ENCODE measurements at regions not wholly inside any gene's neighbourhood (a gene's known extent, or its start where the extent isn't known, plus 50 kb on each side); places are given as distances from the start of the nearest gene placed in this dataset.

GRCh38 chr7:17075601-17076255 lies 193.9 kb upstream of the AGR3 start:
- Histone ChIP-seq H3K27me3 (no peaks in the 10 kb centered on the region), H3K36me3 (no peaks in the 10 kb centered on the region), H3K9me3 (no peaks in the 10 kb centered on the region), H3K4me3 (no peak overlapping the region), H3K9ac (no peak overlapping the region), H3K27ac (no peak overlapping the region), H4K20me1 (no peaks in the 10 kb centered on the region), H3K4me1 (no peaks in the 10 kb centered on the region), H3K4me2 (no peak overlapping the region)
- no peak for TF ChIP-seq Cebpa-rat (IDR thresholded peaks at IDR 0.05)

DNA sequence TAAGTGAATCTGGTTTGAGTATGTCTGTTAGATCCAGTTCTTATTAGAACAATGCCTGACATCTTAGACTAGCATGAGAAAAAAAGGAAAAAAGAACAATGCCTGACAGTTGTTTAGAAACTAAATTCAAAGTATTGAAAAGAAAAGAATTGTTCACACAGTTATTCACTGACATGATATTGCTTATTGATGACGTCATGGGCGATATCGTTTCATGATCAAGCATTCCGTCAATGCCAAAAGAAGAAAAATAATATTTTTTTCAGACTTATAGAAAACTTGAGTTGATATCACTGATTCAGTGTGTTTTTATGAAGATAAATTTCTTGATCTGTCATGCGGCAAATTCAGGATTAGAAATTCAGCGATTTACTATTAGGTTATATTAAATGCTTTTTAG lies 196.5 kb upstream of the AGR3 start:
- H3K4me2 ChIP-seq: no peak overlapping the region
- no peak for TF ChIP-seq Cebpa-rat (IDR thresholded peaks at IDR 0.05)
- no peaks in the 10 kb centered on the region for H3K36me3 ChIP-seq
- H3K9ac ChIP-seq: no peak overlapping the region
- no peaks in the 10 kb centered on the region for H3K27me3 ChIP-seq
- no peaks in the 10 kb centered on the region for H3K9me3 ChIP-seq
- no peaks in the 10 kb centered on the region for H3K4me1 ChIP-seq
- no peaks in the 10 kb centered on the region for H4K20me1 ChIP-seq
- no peak overlapping the region for H3K27ac ChIP-seq
- no peak overlapping the region for H3K4me3 ChIP-seq

- Histone ChIP-seq H3K9ac (no peak overlapping the region), H4K20me1 (no peaks in the 10 kb centered on the region), H3K4me2 (no peak overlapping the region), H3K27me3 (no peaks in the 10 kb centered on the region), H3K4me1 (no peaks in the 10 kb centered on the region), H3K27ac (no peak overlapping the region), H3K9me3 (no peaks in the 10 kb centered on the region), H3K4me3 (no peak overlapping the region), H3K36me3 (no peaks in the 10 kb centered on the region)
- no peak for TF ChIP-seq Cebpa-rat (IDR thresholded peaks at IDR 0.05)
Observed at GRCh38 chr7:17083392-17084165, 201.8 kb upstream of the AGR3 start.

- Histone ChIP-seq H3K4me1 (no peaks in the 10 kb centered on the region), H3K27ac (no peak overlapping the region), H3K9me3 (no peaks in the 10 kb centered on the region), H3K27me3 (no peaks in the 10 kb centered on the region), H3K9ac (no peak overlapping the region), H3K4me2 (no peak overlapping the region), H4K20me1 (no peaks in the 10 kb centered on the region), H3K4me3 (no peak overlapping the region), H3K36me3 (no peaks in the 10 kb centered on the region)
- TF ChIP-seq Cebpa-rat (IDR thresholded peaks at IDR 0.05): no peak
Observed at GRCh38 chr7:17084166-17084475, 202.3 kb upstream of the AGR3 start.

GRCh38 chr7:17085186-17085585 lies 203.4 kb upstream of the AGR3 start:
- no peak overlapping the region for H3K4me3 ChIP-seq
- no peaks in the 10 kb centered on the region for H3K4me1 ChIP-seq
- H3K27ac ChIP-seq: no peak overlapping the region
- H3K9me3 ChIP-seq: no peaks in the 10 kb centered on the region
- H3K36me3 ChIP-seq: no peaks in the 10 kb centered on the region
- no peak overlapping the region for H3K4me2 ChIP-seq
- no peak for TF ChIP-seq Cebpa-rat (IDR thresholded peaks at IDR 0.05)
- H4K20me1 ChIP-seq: no peaks in the 10 kb centered on the region
- H3K9ac ChIP-seq: no peak overlapping the region
- no peaks in the 10 kb centered on the region for H3K27me3 ChIP-seq

DNA sequence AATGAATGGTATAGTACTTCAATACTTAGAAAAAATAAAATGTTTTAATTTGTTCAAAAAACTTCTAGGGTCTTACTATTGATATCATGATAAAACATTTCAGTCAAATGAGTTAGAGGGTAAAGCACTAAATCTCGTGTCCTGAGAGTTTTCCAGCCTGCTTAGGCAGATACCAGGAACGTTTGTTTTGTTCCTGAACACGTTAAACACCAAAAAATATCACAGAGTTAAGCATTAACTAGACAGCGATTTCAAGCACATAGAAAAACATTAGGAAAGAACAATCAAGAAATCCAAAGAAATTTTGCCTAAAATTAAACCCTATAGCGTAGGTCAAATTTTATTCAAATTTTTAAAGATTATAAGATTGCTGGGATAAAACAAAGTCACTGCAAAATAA lies 204.6 kb upstream of the AGR3 start:
- H3K27ac ChIP-seq: no peak overlapping the region
- no peak overlapping the region for H3K4me3 ChIP-seq
- H3K4me2 ChIP-seq: no peak overlapping the region
- no peaks in the 10 kb centered on the region for H3K27me3 ChIP-seq
- H3K36me3 ChIP-seq: no peaks in the 10 kb centered on the region
- no peaks in the 10 kb centered on the region for H3K4me1 ChIP-seq
- no peak for TF ChIP-seq Cebpa-rat (IDR thresholded peaks at IDR 0.05)
- H3K9ac ChIP-seq: no peak overlapping the region
- H4K20me1 ChIP-seq: no peaks in the 10 kb centered on the region
- H3K9me3 ChIP-seq: no peaks in the 10 kb centered on the region

DNA sequence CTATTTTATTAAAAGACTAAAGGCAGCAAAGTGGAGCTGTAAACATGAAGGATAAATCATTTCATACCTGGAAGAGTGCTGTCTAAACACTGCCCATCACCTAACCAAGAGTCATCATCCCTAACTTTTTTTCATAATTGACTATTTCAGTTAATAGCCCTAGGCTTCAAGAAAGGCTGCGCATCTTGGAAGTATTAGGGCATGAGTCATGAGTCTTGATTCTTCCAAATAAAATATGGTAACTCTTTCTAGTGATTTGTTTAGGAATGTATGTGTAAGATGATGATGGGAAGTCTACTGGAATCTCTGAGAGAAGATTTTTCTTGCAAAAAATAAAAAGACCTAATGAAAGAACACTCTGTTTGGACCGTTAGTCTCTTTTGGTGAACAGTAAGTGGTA lies 207.7 kb upstream of the AHR start:
- H3K27ac ChIP-seq: no peak overlapping the region
- TF ChIP-seq Cebpa-rat (IDR thresholded peaks at IDR 0.05): no peak
- H3K36me3 ChIP-seq: no peaks in the 10 kb centered on the region
- no peaks in the 10 kb centered on the region for H3K9me3 ChIP-seq
- no peak overlapping the region for H3K4me3 ChIP-seq
- no peaks in the 10 kb centered on the region for H4K20me1 ChIP-seq
- no peak overlapping the region for H3K4me2 ChIP-seq
- no peaks in the 10 kb centered on the region for H3K4me1 ChIP-seq
- H3K27me3 ChIP-seq: no peaks in the 10 kb centered on the region
- H3K9ac ChIP-seq: no peak overlapping the region

GRCh38 chr7:17093461-17093860 lies 205.0 kb upstream of the AHR start:
- H3K27me3 ChIP-seq: no peaks in the 10 kb centered on the region
- H3K27ac ChIP-seq: no peak overlapping the region
- TF ChIP-seq Cebpa-rat (IDR thresholded peaks at IDR 0.05): no peak
- H3K36me3 ChIP-seq: no peaks in the 10 kb centered on the region
- no peak overlapping the region for H3K4me3 ChIP-seq
- peaks cover 8% of the 10 kb centered on the region for H3K4me1 ChIP-seq
- H4K20me1 ChIP-seq: no peaks in the 10 kb centered on the region
- no peak overlapping the region for H3K4me2 ChIP-seq
- no peaks in the 10 kb centered on the region for H3K9me3 ChIP-seq
- H3K9ac ChIP-seq: no peak overlapping the region

DNA sequence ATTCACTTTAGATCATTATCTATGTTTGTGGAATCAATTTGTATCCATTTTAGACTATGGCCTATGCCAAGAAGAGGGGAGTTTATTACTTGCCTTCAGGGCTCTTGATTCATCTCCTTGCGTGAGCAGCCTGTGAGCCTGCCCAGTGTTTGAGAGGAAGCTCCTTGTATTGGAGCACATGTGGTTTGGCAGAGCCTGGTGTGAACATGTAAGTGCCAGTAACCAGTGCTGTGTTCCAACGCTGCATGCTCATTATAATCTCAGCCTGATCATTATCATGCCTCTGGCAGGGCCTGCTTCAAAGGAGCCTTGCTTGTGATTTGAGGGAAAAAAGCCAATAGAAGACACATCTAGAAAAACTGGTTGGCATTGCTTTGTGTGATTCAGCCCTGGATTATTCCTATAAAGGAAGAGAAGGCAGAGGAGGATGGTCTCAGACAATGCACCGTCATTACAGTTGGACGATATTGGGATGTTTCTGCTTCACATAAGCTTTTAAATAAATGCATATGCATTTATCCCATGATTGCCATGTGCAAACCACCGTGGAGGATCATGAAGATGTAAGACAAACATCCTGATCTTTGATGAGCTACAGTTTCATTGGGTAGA lies 203.4 kb upstream of the AHR start:
- no peak for TF ChIP-seq Cebpa-rat (IDR thresholded peaks at IDR 0.05)
- H3K9ac ChIP-seq: no peak overlapping the region
- no peaks in the 10 kb centered on the region for H3K36me3 ChIP-seq
- H4K20me1 ChIP-seq: no peaks in the 10 kb centered on the region
- no peak overlapping the region for H3K4me2 ChIP-seq
- peaks cover 8% of the 10 kb centered on the region for H3K4me1 ChIP-seq
- no peaks in the 10 kb centered on the region for H3K9me3 ChIP-seq
- no peaks in the 10 kb centered on the region for H3K27me3 ChIP-seq
- H3K27ac ChIP-seq: no peak overlapping the region
- H3K4me3 ChIP-seq: no peak overlapping the region

DNA sequence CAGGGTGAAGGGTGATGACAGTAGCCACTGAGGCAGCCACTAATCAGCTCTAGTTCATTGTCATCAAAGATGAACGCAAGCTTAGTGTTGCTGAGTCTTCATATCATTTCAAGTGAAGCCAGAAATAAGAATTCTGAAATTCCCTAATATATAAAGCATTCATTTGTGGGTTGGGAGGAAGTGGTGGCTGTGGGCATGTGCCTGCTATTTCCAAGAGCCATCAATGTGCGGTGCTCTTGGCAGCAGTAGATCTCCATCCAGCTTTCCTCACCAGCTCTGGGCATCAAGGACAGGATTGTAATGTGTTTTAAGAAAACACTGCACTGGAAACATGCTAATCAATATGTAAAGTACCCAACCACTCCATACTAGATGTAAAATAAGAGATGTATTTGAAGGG lies 202.5 kb upstream of the AHR start:
- no peaks in the 10 kb centered on the region for H3K9me3 ChIP-seq
- no peak overlapping the region for H3K4me3 ChIP-seq
- H4K20me1 ChIP-seq: no peaks in the 10 kb centered on the region
- peaks cover 8% of the 10 kb centered on the region for H3K4me1 ChIP-seq
- H3K4me2 ChIP-seq: no peak overlapping the region
- H3K27ac ChIP-seq: no peak overlapping the region
- H3K27me3 ChIP-seq: no peaks in the 10 kb centered on the region
- no peak overlapping the region for H3K9ac ChIP-seq
- TF ChIP-seq Cebpa-rat (IDR thresholded peaks at IDR 0.05): no peak
- H3K36me3 ChIP-seq: no peaks in the 10 kb centered on the region

Measured in BLaER1 (cell line).